ENCODE measurements at regions not wholly inside any gene's neighbourhood (a gene's known extent, or its start where the extent isn't known, plus 50 kb on each side); places are given as distances from the start of the nearest gene placed in this dataset.

DNA sequence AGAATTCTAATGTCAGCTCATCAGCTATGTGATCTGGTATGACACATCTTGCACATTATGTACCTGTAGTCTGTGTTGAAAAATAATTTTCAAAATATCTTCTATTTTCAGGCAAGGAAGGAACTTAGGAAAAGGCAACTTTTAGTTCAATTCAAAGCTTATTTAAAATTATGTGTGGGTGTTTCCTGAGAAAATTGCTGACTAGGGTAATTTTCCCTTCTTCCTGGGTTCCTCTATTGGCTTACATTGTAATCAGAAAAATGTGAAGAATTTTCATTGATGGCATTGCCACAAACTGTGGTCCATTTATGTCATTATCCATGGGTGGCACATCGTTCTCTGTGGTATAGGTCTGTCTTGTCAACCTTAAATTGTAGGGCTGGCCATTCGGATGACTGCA is 328.7 kb upstream of the SGCD start:
- Histone ChIP-seq H2AFZ (no peak overlapping the region), H3K9me3 (ENCODE audit: insufficient read depth, low read depth) (no peaks in the 10 kb centered on the region), H3K4me1 (replicated peaks; ENCODE audit: insufficient read depth) (no peaks in the 10 kb centered on the region), H3F3A (ENCODE audit: insufficient read depth, low read depth) (no peaks in the 10 kb centered on the region), H3K27ac (no peak overlapping the region), H3K79me2 (ENCODE audit: low read depth) (no peaks in the 10 kb centered on the region), H3K9me2 (ENCODE audit: insufficient read depth) (no peaks in the 10 kb centered on the region), H3K27me3 (ENCODE audit: insufficient read depth, low read depth) (0 out of 2 replicates have a peak, but pooled peaks cover 5% of the 10 kb centered on the region), H3K4me3 (no peak overlapping the region), H3K36me3 (ENCODE audit: low read depth) (no peaks in the 10 kb centered on the region), H4K20me1 (ENCODE audit: insufficient read depth) (no peaks in the 10 kb centered on the region), H3K4me2 (no peak overlapping the region)
- POLR2A ChIA-PET (ENCODE audit: unreplicated experiment), result no interaction called here
- intact Hi-C loops (cut with micrococcal nuclease; ENCODE audit: unreplicated experiment), result no loop called here
- BruUV-seq (replicated peaks), result no TSS peak
- no peak for TF ChIP-seq EZH2 (IDR thresholded peaks at IDR 0.05; ENCODE audit: low read depth)
- CTCF ChIA-PET, result no interaction called here
- DNase-seq, result no peak

DNA sequence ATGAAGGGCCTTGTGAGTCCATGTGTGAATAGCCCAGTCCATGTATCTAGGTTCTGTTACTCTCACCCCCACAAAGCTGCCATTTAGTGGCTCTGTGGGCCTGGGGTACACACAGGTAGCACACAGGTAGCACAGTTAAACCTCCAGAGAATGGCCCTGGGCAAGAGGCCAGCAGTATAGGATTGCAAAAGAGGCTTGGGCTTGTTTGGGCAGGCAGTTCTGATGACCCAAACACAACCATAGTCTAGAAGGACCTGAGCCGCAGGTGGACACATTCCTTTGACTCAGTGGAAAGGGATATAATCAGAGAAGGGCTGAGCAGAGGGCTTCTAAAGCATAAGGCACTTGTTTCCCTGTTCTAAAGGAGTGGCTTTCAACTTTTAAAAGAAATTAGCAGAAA is 326.8 kb upstream of the SGCD start:
- Histone ChIP-seq H3K79me2 (ENCODE audit: low read depth) (no peaks in the 10 kb centered on the region), H3K4me1 (replicated peaks; ENCODE audit: insufficient read depth) (no peaks in the 10 kb centered on the region), H3K4me2 (no peak overlapping the region), H2AFZ (no peak overlapping the region), H4K20me1 (ENCODE audit: insufficient read depth) (no peaks in the 10 kb centered on the region), H3K9me2 (ENCODE audit: insufficient read depth) (no peaks in the 10 kb centered on the region), H3F3A (ENCODE audit: insufficient read depth, low read depth) (no peaks in the 10 kb centered on the region), H3K36me3 (ENCODE audit: low read depth) (no peaks in the 10 kb centered on the region), H3K27me3 (ENCODE audit: insufficient read depth, low read depth) (peaks cover 11% of the 10 kb centered on the region), H3K27ac (no peak overlapping the region), H3K4me3 (no peak overlapping the region), H3K9me3 (ENCODE audit: insufficient read depth, low read depth) (no peaks in the 10 kb centered on the region)
- no peak for DNase-seq
- TF ChIP-seq, protein P1, sequence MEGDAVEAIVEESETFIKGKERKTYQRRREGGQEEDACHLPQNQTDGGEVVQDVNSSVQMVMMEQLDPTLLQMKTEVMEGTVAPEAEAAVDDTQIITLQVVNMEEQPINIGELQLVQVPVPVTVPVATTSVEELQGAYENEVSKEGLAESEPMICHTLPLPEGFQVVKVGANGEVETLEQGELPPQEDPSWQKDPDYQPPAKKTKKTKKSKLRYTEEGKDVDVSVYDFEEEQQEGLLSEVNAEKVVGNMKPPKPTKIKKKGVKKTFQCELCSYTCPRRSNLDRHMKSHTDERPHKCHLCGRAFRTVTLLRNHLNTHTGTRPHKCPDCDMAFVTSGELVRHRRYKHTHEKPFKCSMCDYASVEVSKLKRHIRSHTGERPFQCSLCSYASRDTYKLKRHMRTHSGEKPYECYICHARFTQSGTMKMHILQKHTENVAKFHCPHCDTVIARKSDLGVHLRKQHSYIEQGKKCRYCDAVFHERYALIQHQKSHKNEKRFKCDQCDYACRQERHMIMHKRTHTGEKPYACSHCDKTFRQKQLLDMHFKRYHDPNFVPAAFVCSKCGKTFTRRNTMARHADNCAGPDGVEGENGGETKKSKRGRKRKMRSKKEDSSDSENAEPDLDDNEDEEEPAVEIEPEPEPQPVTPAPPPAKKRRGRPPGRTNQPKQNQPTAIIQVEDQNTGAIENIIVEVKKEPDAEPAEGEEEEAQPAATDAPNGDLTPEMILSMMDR (conservative IDR thresholded peaks at IDR 0.05), result no peak
- no peak for TF ChIP-seq EZH2 (IDR thresholded peaks at IDR 0.05; ENCODE audit: low read depth)
- BruUV-seq (replicated peaks), result no TSS peak
- intact Hi-C loops (cut with micrococcal nuclease; ENCODE audit: unreplicated experiment), result no loop called here
- ChIA-PET POLR2A (ENCODE audit: unreplicated experiment) (no interaction called here), CTCF (no interaction called here)

- Histone ChIP-seq H2AFZ (no peak overlapping the region), H3K79me2 (ENCODE audit: low read depth) (no peaks in the 10 kb centered on the region), H3K4me1 (replicated peaks; ENCODE audit: insufficient read depth) (no peaks in the 10 kb centered on the region), H3K9me2 (ENCODE audit: insufficient read depth) (no peaks in the 10 kb centered on the region), H3K27me3 (ENCODE audit: insufficient read depth, low read depth) (peaks cover 26% of the 10 kb centered on the region), H3K36me3 (ENCODE audit: low read depth) (no peaks in the 10 kb centered on the region), H3F3A (ENCODE audit: insufficient read depth, low read depth) (no peaks in the 10 kb centered on the region), H3K4me2 (no peak overlapping the region), H3K27ac (no peak overlapping the region), H3K9me3 (ENCODE audit: insufficient read depth, low read depth) (no peaks in the 10 kb centered on the region), H3K4me3 (no peak overlapping the region), H4K20me1 (ENCODE audit: insufficient read depth) (no peaks in the 10 kb centered on the region)
- no peak for DNase-seq
- no TSS peak for BruUV-seq (replicated peaks)
- ChIA-PET CTCF (no interaction called here), POLR2A (ENCODE audit: unreplicated experiment) (no interaction called here)
- intact Hi-C loops (cut with micrococcal nuclease; ENCODE audit: unreplicated experiment), result no loop called here
- no peak for TF ChIP-seq EZH2 (IDR thresholded peaks at IDR 0.05; ENCODE audit: low read depth)
- TF ChIP-seq, protein P1 (conservative IDR thresholded peaks at IDR 0.05), result no peak
Observed at GRCh38 chr5:156004754-156005153, 322.2 kb upstream of the SGCD start.

DNA sequence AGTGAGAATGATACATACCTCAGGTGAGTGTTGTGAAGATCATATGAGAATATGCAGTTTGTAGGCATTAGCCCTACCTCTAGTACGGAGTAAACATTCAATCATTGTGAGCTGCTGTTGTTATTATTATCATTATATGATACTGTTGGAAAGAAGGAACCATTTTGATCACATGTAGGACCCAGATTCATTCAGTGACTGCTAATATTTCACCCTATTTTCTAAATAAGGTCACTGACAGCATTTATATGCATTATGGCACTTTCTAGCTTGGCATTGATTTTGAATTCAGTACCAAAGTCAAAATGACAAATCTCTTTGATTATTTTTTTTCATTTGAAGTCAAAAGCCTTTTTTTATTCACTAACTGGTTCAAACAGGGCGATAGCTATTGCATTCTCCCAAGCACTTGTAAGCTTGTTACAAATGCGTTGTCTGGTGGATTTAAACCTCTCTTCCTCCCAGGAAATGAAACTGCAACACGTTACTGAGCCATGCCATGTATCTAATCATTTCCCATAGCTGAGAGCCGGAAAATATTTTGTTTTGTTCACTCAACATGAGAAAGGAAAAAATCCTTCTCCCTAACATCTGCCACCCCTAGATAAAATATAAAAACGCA is 320.8 kb upstream of the SGCD start:
- H3K27me3 ChIP-seq (ENCODE audit: insufficient read depth, low read depth), result peaks cover 26% of the 10 kb centered on the region
- no peaks in the 10 kb centered on the region for H3K4me1 ChIP-seq (replicated peaks; ENCODE audit: insufficient read depth)
- H4K20me1 ChIP-seq (ENCODE audit: insufficient read depth), result no peaks in the 10 kb centered on the region
- no peaks in the 10 kb centered on the region for H3K9me2 ChIP-seq (ENCODE audit: insufficient read depth)
- H3K4me2 ChIP-seq, result no peak overlapping the region
- H2AFZ ChIP-seq, result no peak overlapping the region
- H3K36me3 ChIP-seq (ENCODE audit: low read depth), result no peaks in the 10 kb centered on the region
- no peaks in the 10 kb centered on the region for H3K9me3 ChIP-seq (ENCODE audit: insufficient read depth, low read depth)
- TF ChIP-seq, protein P1 (conservative IDR thresholded peaks at IDR 0.05), result no peak
- TF ChIP-seq EZH2 (IDR thresholded peaks at IDR 0.05; ENCODE audit: low read depth), result no peak
- H3K27ac ChIP-seq, result no peak overlapping the region
- no peak overlapping the region for H3K4me3 ChIP-seq
- intact Hi-C loops (cut with micrococcal nuclease; ENCODE audit: unreplicated experiment), result no loop called here
- POLR2A ChIA-PET (ENCODE audit: unreplicated experiment), result no interaction called here
- CTCF ChIA-PET, result interaction anchor here (0.7 kb wide), 1 partner anchor 902 kb away, joined by 3 read pairs; no protein-coding TSS in a partner anchor
- no peaks in the 10 kb centered on the region for H3F3A ChIP-seq (ENCODE audit: insufficient read depth, low read depth)
- DNase-seq, result no peak
- BruUV-seq (replicated peaks), result no TSS peak
- no peaks in the 10 kb centered on the region for H3K79me2 ChIP-seq (ENCODE audit: low read depth)

Measured in PC-9 (cell line).